ENCODE measurements at regions not wholly inside any gene's neighbourhood (a gene's known extent, or its start where the extent isn't known, plus 50 kb on each side); places are given as distances from the start of the nearest gene placed in this dataset.

- no peak for DNase-seq
Observed at GRCh38 chr22:26732284-26732683, 74.9 kb downstream of the MIAT start.

- no peak for DNase-seq
Observed at GRCh38 chr22:26734339-26735018, 77.1 kb downstream of the MIAT start.

- no peak for DNase-seq
Observed at GRCh38 chr22:26735019-26735409, 77.6 kb downstream of the MIAT start.

GRCh38 chr22:26737262-26737661 is 79.9 kb downstream of the MIAT start:
- no peak for DNase-seq

- no peak for DNase-seq
Observed at GRCh38 chr22:26740253-26740652, 82.9 kb downstream of the MIAT start.

GRCh38 chr22:26743149-26743548 is 85.8 kb downstream of the MIAT start:
- no peak for DNase-seq

- no peak for DNase-seq
Observed at GRCh38 chr22:26744892-26745808, 87.8 kb downstream of the MIAT start.

- no peak for DNase-seq
Observed at GRCh38 chr22:26746311-26746710, 88.9 kb downstream of the MIAT start.

- no peak for DNase-seq
Observed at GRCh38 chr22:26748845-26749244, 91.5 kb downstream of the MIAT start.

- DNase-seq, result no peak
Observed at GRCh38 chr22:26751217-26751616, 93.8 kb downstream of the MIAT start.

GRCh38 chr22:26753125-26753862 is 95.9 kb downstream of the MIAT start:
- no peak for DNase-seq

GRCh38 chr22:26756675-26757293 is 99.4 kb downstream of the MIAT start:
- peak; percentile 69 for DNase-seq

GRCh38 chr22:26757496-26757895 is 100.1 kb downstream of the MIAT start:
- no peak for DNase-seq

GRCh38 chr22:26762503-26763472 is 105.4 kb downstream of the MIAT start:
- DNase-seq, result no peak

- no peak for DNase-seq
Observed at GRCh38 chr22:26763633-26764361, 106.4 kb downstream of the MIAT start.

GRCh38 chr22:26766510-26767350 is 109.3 kb downstream of the MIAT start:
- no peak for DNase-seq

- DNase-seq, result no peak
Observed at GRCh38 chr22:26767351-26768155, 110.2 kb downstream of the MIAT start.

GRCh38 chr22:26768156-26768515 is 110.7 kb downstream of the MIAT start:
- no peak for DNase-seq

GRCh38 chr22:26768952-26769351 is 111.6 kb downstream of the MIAT start:
- DNase-seq, result no peak

Measured in activated CD4-positive, alpha-beta T cell treated with anti-CD3 and anti-CD28 coated beads for 48 hours (primary cell).